HG03135 (cell line): ENCODE measurements at regions not wholly inside any gene's neighbourhood (a gene's known extent, or its start where the extent isn't known, plus 50 kb on each side); places are given as distances from the start of the nearest gene placed in this dataset.
"Not testable (repeated sequence)": the region's sequence is repeated elsewhere in the genome, so short reads cannot be mapped to it uniquely, and the experiment has no call there.

Experiments
- ATAC-seq: cut with Tn5 transposase; IDR thresholded peaks from one replicate; pipeline ENCODE4 v1.9.1; 2021; ENCODE audit warnings: mild to moderate bottlenecking, moderate library complexity; ENCODE audit not compliant: unreplicated experiment

DNA sequence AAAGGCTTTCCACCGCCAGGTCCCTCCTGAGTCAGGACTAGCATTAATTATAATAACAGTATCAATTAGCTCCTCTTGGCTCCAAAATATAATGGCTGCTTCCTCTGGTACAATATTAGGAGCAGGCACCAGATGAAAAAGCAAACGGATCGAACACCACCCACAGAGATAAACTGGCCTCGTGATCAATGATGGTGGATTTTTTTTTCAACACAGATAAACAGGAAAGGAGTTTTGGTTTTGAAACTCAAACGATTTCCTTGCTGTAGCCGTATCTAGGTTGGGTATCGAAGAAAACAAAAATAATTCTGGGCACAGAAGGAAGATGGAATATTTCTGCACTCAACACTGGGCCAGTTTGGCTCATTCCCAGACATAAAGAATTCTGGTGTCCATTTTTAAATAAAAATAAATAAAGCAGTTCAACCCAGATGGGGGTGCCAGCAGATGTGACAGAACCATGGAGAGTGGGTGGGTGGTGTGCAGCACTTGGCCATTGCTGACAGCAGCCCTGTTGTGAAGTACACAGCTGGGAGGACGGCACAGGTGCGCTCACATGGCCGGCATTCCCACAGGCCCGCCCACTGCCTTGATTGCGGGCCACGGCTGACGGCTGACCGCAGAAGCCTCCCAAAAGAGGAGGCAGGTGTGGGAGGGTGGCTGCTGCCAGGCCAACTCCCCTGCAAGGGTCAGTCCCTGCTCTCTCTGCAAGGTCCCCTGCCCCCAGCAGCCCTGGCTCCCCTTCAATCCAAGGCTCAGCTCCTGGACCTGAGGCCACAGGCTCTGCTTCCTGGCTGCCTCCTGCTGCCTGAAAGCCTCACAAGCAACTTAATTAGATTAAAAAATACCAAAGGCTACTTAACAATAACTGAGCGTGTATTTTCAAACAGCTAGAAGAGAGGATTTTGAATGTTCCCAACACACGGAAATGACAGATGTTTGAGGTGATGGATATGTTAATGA, 351.9 kb upstream of the ID2 start:
- no peak for ATAC-seq

GRCh38 chr2:8331068-8331467, 350.8 kb upstream of the ID2 start:
- no peak for ATAC-seq

- ATAC-seq: no peak
Measured at GRCh38 chr2:8332646-8333045, 349.2 kb upstream of the ID2 start.

- ATAC-seq: no peak
Measured at GRCh38 chr2:8333177-8333831, 348.6 kb upstream of the ID2 start.

- ATAC-seq: not testable (repeated sequence)
Measured at GRCh38 chr2:8333832-8334187, 348.0 kb upstream of the ID2 start.

GRCh38 chr2:8334866-8335325, 347.0 kb upstream of the ID2 start:
- ATAC-seq: no peak

- ATAC-seq: no peak
Measured at GRCh38 chr2:8335801-8336200, 346.1 kb upstream of the ID2 start.

DNA sequence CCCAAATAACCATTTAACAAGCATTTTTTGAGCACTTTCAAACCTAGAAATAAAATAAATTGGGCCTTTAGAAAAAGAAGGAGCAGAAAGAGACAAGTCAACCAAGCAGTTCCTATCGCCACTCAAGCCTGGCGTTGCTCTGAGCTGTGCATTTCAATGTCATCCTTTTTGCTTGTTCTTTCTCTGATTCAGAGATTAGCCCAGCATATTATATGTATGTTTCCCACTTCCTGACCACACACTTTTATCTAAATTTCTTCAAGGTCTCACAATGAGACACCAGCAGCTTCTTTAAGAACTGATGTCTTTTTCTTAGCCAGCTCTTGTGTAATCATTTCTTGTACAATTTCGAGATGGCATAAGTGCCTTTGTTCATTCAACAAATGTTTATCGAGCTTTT, 344.5 kb upstream of the ID2 start:
- ATAC-seq: no peak

- ATAC-seq: no peak
Measured at GRCh38 chr2:8342407-8342806, 339.4 kb upstream of the ID2 start.

- no peak for ATAC-seq
Measured at GRCh38 chr2:8343031-8343430, 338.8 kb upstream of the ID2 start.

- no peak for ATAC-seq
Measured at GRCh38 chr2:8344144-8345097, 337.4 kb upstream of the ID2 start.

- no peak for ATAC-seq
Measured at GRCh38 chr2:8345200-8345599, 336.7 kb upstream of the ID2 start.

- ATAC-seq: no peak
Measured at GRCh38 chr2:8346208-8346607, 335.6 kb upstream of the ID2 start.

- no peak for ATAC-seq
Measured at GRCh38 chr2:8346706-8347430, 335.0 kb upstream of the ID2 start.

- ATAC-seq: not testable (repeated sequence)
Measured at GRCh38 chr2:8348911-8349310, 332.9 kb upstream of the ID2 start.

- ATAC-seq: no peak
Measured at GRCh38 chr2:8352296-8352695, 329.6 kb upstream of the ID2 start.

GRCh38 chr2:8352989-8353388, 328.9 kb upstream of the ID2 start:
- no peak for ATAC-seq

DNA sequence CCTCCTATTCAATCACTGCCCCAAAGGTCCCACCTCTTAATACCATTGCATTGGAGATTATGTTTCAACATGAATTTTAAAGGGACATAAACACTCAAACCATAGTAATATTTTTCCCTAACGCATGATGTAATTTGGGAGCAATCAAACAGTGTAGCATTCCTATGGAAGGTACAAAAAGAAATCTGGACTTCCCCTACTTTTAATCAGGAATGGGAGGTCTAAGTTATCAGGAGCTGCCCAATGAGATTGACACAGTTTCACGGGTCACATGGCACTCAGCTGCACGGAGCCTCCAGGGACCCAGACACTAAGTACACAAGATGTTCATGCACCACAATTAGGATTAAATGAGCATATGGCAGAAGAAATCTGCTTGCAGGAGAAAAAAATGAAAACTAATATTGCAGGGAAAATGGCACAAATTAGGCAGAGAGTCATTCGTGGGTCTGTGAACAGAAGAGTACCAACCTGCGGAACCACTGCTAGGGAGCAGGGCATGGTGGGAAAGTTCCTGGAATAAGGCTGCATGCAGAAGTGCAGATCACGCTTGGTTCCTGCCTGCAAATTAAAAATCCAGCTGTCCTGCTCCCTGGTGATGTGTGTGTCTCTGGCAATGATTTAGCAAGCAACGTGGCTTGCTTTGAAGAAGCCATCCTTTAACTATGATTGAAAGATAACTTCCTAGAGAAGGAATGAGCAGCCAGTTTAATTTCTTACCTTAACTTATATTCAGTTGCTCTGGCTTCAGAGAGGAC, 326.6 kb upstream of the ID2 start:
- ATAC-seq: no peak

DNA sequence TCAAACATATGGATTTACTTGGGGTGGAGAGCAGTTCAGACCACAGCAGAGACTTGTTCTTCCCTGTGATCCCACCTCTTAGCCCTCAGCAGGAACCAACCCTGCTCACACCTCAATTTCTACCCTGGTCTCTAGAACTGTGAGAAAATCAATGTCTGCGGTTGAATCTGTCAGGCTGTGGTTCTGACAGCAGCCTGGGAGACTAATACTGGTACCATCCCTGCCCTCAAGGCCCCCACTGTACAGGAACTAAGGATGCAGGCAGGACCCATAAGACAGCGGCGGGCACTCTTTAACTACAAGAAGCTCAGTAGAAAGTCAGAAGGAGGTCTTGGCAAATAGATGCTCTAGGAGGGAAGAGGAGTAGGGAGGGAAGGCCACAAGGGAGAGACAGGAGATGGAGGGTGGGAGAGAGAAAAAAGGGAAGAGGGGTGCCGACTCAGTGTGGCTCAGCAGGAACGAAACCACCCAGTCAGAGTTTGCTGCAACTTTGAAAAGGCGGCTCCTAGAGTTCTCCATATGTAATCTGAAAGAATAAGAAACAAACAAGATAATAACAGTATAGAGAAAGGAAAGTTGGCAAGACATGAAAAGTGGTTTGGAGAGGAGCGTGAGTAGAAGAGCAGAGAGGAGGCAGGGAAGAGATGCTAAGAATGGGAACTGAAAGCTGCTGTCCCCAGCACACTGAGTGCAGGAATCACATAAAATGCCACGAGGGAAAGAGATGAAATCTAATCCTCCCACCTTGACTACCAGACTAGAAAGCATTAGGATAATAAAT, 323.9 kb upstream of the ID2 start:
- ATAC-seq: no peak
